Stimulated activated CD8-positive, alpha-beta memory T cell treated with anti-CD3 and anti-CD28 coated beads, Interleukin-12 subunit alpha, Interleukin-12 subunit beta, amount 100 ng/mL, for 1 hour (primary cell): ENCODE measurements at regions not wholly inside any gene's neighbourhood (a gene's known extent, or its start where the extent isn't known, plus 50 kb on each side); places are given as distances from the start of the nearest gene placed in this dataset.
"Not testable (repeated sequence)": the region's sequence is repeated elsewhere in the genome, so short reads cannot be mapped to it uniquely, and the experiment has no call there.

Experiments
- DNase-seq: peaks from one replicate; pipeline ENCODE4 v3.0.0-alpha.2; 2020; ENCODE audit warnings: low read depth

DNA sequence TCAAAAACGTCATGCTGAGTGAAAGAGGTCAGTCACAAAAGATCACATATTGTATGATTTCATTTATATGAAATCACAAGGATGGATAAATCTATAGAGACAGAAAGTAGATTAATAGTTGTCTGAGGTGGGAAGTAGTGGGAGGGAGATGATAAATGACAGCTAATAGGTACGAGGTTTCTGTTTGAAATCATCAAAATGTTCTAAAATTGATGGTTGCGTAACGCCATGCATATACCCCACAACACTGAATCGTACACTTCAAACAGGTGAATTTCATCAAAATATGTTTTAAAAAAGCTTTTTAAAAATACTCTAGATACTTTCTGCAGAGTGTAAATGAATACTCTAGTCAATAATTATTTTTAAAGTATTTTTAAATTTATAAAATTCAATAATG is 303.0 kb upstream of the STAC start:
- DNase-seq = no peak

- DNase-seq = not testable (repeated sequence)
These were observed 297.3 kb upstream of the STAC start for GRCh38 chr3:36082958-36083357.

DNA sequence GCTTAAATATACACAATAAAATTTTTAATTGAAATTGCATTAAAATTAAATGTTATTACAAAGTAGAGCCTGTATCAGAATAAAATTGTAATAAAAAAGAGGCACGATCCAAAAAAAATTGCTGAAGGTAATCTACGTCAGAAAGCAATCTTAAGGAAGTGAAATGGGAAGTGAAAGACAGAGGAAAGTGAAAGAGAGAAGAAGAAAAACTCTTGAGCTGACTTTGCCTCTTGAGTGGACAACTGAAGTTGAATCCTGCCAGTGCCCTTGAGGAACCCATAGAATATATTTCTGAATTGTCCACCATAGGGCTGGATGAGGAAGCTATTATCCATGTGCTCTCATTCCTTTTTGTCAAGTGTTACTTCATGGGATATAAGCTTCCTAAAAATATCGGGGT is 285.1 kb upstream of the STAC start:
- DNase-seq = no peak

GRCh38 chr3:36097209-36097608 is 283.1 kb upstream of the STAC start:
- DNase-seq = no peak

DNA sequence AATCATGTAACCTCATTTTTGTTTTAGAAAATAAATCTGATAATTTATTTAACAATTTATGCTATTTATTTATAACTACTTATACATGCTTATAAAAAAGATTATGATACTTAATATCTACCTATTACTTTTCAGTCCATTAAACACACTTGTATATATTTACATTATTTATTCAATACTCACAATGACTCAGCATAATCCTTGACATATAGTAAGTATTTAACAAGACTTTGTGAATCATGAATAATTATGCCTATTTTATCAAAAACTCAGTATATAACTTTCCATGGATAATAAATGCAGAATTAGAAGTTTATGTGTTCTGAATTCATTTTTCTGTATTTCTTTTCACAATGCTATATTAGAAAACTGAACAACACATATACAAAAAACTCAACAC is 266.0 kb upstream of the STAC start:
- DNase-seq = no peak

DNA sequence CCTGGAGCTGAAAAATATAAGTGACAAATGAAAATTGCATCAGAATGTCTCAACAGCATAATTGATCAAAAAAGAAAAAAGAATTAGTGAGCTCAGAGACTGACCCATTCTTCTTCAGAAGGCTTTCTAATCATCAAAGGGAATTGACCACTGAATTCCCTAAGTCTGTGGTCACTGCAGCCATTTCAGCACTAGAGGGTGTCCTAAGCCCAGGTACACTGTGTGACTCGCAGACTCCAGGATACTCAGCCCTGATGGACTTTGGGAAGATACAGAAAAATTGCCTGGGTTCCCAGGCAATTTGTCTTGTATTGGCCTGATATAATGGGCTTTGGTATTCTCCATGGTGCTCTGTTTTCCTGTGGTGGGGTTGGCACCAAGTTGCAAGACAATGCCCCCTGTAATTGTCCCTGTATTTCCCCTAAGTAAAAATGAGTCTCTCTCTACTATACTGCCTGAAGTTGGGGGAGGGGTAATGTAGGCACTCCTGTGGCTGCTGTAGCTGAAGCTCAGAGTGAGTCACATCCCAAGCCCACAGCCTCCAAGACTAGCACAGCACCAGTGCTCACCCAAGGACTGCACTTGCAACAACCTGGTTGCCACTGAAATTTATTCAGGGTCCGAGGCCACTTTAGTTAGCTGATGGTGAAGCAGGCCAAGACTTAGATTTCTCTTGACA is 256.0 kb upstream of the STAC start:
- no peak for DNase-seq

DNA sequence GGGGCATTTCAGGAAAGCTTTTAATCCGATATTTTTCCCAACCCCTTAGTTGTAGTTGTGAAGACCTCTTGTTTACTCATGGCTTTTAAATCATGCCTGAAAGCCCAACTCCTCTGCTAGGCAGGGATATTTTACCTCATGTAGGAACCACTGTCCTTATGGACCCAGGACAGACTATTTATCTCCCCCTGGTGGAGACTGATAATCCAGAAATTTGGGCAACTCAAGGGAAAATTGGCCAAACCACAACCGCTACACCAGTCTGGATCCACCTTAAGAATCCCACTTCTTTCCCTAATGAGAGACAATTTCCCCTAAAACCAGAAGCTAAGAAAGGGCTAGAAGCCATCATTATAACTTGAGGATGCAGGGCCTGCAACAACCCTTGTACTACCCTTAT is 248.1 kb upstream of the STAC start:
- no peak for DNase-seq

DNA sequence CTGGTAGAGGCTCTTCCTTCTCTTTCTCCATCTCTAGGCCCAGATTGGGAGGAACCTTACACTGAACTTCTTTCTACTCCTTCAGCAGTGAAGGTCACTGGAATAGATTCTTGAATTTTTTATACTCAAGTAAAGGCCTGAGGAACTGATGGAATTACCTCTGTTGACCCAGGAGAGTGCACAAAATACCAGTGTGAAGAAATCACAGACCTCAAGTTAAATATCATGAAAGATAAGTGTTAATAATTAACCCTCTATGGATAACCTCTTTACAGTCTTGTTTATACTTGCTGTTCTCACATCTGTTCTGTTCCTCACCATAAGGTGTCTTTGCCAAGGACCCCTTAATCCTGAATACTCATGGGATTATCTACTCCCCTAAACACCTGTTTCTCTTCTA is 244.4 kb upstream of the STAC start:
- DNase-seq = no peak

DNA sequence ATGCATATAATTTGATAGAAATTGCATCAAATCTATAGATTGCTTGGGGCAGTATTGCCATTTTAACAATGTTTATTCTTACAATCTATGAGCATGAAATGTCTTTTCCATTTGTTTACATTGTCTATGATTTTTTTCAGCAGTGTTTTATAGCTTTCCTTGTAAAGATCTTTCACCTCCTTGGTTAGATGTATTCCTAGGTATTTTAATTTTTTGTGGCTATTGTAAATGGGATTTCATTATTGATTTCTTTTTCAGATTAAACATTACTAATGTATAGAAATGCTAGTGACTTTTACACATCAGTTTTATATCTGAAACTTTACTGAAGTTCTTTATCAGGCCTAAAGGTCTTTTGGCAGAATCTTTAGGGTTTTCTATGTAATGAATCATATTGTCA is 237.6 kb upstream of the STAC start:
- no peak for DNase-seq

DNA sequence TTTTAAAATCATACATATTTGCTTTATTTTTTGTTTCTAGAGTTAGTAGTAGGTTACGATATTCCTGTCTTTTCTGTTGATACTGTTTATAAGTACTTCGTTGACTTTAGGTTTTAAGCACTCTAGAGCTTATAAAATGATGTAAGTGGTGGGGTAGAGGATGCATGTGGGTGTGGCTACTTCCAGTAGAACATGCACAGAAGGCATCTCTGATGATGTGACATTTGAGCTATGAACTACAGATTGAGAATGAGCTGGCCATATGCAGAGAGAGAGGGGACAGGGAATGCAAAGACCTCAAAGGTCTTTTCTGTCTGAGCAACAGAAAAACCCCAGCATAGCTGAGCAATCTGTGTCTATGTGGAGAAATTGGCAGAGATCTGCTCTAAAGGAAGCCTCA is 233.9 kb upstream of the STAC start:
- no peak for DNase-seq

DNA sequence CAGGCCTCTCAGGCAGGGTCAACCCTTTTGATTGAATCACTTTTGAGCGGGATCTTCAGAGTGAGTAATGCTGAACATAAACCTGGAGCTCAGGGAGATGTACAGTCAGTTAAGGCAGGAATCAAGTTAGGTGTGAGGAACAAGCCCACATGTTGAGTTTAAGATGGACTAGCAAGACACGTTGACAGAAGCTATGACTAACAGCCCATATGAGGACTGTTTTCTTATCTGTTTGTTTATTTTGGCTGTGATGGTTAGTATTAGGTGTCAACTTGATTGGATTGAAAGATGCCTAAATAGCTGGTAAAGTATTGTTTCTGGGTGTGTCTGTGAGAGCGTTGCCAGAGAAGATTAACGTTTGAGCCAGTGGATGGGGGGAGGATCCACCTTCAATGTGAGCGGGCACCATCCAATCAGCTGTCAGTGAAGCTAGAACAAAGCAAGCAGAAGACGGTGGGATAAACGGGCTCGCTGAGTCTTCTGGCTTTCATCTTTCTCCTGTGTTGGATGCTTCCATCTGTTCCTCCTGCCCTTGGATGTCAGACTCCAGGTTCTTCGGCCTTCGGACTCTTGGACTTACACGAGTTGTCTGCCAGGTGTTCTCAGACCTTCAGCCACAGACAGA is 232.3 kb upstream of the STAC start:
- DNase-seq = no peak

DNA sequence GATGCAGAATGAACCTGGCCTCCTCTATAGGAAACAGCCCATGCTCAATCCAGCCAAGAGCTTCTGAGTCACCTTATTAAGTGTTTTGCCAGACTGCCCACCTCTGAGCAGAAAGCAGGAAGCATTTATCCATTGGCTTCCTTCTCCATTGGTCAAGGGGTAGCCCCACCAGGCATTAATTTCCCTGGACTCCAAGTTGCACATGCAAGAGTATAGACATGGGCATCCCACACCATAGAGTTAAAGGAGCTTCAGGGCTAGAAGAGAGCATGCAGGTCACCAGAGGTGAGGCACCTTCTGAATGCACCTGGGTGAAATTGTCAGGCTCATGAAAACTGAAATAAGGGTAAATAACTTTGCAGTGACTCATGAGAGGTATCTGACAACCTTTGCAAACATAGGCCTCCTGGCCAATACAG is 230.8 kb upstream of the STAC start:
- DNase-seq = no peak

DNA sequence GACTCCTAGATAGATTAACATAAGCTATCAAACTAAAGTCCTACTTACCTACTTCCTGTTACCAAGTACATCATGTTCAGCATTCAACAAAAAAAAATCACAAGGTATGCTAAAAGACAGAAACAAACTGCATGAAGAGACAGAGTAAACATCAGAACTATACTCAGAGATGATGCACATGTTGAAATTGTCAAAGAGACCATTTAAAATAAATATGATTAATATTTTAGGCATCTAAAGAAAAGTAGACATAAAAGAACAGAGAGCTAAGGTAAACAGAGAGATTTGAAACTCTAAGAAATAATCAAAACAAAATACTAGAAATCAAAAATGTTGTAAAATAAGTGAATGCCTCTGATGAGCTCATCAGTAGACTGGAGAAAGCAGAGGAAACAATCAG is 224.8 kb upstream of the STAC start:
- no peak for DNase-seq

GRCh38 chr3:36164400-36164799 is 215.9 kb upstream of the STAC start:
- DNase-seq = no peak

DNA sequence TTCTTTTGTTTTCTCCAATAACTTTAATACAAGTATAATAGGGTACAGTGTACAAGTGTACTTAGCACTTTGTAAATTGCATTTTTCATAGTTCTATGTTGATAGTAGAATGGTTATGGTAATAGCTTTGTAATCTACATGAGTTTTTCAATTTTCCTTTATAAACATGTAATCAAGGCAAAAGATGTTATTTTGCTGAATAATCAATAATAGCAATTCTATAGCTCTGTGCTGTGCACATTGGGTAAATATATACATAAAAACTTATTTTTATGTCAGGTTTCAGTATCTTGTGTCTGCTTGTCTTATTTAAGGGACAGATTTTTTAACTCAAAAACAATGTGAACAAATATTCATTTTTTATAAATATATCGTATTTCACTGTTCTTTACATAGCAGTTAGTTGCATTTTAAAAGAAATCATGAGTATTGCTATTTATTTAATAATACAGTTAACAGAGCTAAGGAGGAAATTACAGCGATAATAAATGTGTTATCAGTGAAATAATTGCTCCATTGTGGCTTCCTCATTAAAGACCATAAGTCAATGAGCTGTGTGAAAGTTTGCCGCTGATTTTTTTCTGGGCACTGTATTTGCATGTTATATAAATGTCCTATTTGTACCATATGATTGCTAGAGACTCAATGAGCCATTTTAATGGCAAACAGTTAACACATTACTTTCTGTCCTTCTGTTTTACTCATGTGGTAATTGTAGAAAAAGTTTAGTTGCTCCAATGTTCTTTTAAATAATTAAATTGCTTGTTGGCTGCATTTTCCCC is 214.6 kb upstream of the STAC start:
- DNase-seq = no peak

DNA sequence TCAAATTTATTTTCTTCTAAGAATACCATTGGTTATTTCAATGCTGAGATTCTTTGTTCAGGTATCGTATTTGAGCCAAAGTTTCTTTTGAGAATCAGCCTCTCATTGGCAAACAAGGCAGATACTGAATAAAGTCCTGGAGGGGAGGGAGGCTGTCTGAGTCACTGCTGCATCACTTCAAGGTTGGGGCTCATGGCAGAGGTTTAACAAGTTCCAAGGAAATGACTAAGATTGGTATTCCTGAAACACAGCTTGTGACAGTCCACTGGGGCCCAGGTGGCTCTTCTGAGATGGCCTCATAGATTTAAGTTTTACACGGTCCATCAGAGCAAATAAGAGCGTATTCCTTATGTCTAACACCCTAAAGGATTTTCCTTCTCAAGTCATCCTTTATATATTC is 213.8 kb upstream of the STAC start:
- no peak for DNase-seq

DNA sequence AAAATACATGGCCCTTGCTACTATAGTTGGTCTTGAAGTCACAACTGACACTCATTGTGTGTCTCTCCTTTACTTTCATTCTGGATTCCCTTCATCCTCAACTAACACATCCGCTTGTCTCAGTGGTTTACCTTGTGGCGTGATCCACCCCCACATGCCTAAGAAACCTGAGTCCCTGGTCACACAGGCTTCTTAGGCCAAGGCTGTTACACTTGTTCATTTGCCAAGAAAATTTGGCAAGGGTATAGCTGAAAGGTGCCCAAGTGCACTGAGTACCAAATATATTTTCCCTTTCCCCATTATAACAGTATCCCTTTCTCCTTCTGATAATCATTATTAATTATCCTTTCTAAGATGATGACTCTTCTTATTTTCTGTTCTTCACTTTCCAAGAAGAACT is 207.6 kb upstream of the STAC start:
- DNase-seq = no peak

- no peak for DNase-seq
These were observed 205.0 kb upstream of the STAC start for GRCh38 chr3:36175113-36175812.

DNA sequence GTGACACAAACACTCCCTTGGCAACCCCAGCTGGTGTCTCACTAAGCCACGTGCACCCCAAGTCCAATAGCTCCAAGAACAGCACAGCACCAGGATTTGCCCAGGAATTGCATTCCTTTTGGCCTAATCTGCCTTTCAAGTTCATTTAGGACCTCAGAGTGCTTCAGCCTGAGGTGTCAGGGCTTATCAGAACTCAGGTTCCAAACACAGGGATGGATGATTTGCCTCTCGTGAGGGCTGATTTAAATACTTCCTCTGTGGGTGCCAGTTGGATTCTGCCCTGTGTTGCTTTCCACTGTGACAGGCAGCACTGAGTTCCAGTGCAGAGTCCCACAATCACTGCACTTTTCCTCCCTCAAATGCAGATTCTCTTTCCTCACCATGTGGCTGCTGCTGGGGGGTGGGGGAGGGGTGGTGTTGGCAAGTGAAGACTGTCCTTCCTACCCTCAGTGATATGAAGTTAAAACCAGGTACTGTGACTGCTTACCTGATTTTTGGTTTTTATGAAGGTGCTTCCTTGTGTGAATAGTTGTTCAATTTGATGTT is 204.3 kb upstream of the STAC start:
- no peak for DNase-seq

- no peak for DNase-seq
These were observed 202.3 kb upstream of the STAC start for GRCh38 chr3:36178018-36178417.

GRCh38 chr3:36182024-36182423 is 198.3 kb upstream of the STAC start:
- DNase-seq = no peak

- DNase-seq = not testable (repeated sequence)
These were observed 193.1 kb upstream of the STAC start for GRCh38 chr3:36187197-36187596.

- DNase-seq = no peak
These were observed 187.4 kb upstream of the STAC start for GRCh38 chr3:36192901-36193300.
